ENCODE measurements at regions not wholly inside any gene's neighbourhood (a gene's known extent, or its start where the extent isn't known, plus 50 kb on each side); places are given as distances from the start of the nearest gene placed in this dataset.

GRCh38 chr6:165173484-165173883, 135.9 kb downstream of the C6orf118 start:
- H3K9me3 ChIP-seq: peaks cover 0 to 8% of the 10 kb centered on the region in 2 donors
- H3K27ac ChIP-seq: no peak overlapping the region
- intact Hi-C loops (cut with DNase I): no loop called here
- H3K4me3 ChIP-seq: no peak overlapping the region
- DNase-seq (no peak), ATAC-seq (no peak)
- no peaks in the 10 kb centered on the region for H3K4me1 ChIP-seq
- no peaks in the 10 kb centered on the region for H3K36me3 ChIP-seq
- H3K27me3 ChIP-seq: no peaks in the 10 kb centered on the region
- TF ChIP-seq CTCF (IDR thresholded peaks at IDR 0.05): no peak

- intact Hi-C loops (cut with DNase I): no loop called here
These were observed 141.5 kb downstream of the C6orf118 start for GRCh38 chr6:165167861-165168260.

GRCh38 chr6:165167311-165167710, 142.1 kb downstream of the C6orf118 start:
- H3K4me3 ChIP-seq: no peak overlapping the region
- no peak for TF ChIP-seq CTCF (IDR thresholded peaks at IDR 0.05)
- H3K9me3 ChIP-seq: peaks cover 0 to 21% of the 10 kb centered on the region in 2 donors
- no peaks in the 10 kb centered on the region for H3K4me1 ChIP-seq
- DNase-seq (no peak), ATAC-seq (no peak)
- no peak overlapping the region for H3K27ac ChIP-seq
- H3K36me3 ChIP-seq: no peaks in the 10 kb centered on the region
- no peaks in the 10 kb centered on the region for H3K27me3 ChIP-seq
- intact Hi-C loops (cut with DNase I): no loop called here

More at GRCh38 chr6:165167861-165168260, 141.5 kb downstream of the C6orf118 start:
- Histone ChIP-seq H3K9me3 (peaks cover 0 to 15% of the 10 kb centered on the region in 2 donors), H3K4me1 (no peaks in the 10 kb centered on the region), H3K27me3 (no peaks in the 10 kb centered on the region), H3K4me3 (no peak overlapping the region), H3K36me3 (no peaks in the 10 kb centered on the region), H3K27ac (no peak overlapping the region)
- ATAC-seq (no peak), DNase-seq (no peak)
- TF ChIP-seq CTCF (IDR thresholded peaks at IDR 0.05): no peak

- no peak overlapping the region for H3K27ac ChIP-seq
- no peaks in the 10 kb centered on the region for H3K36me3 ChIP-seq
- intact Hi-C loops (cut with DNase I): no loop called here
- no peak for TF ChIP-seq CTCF (IDR thresholded peaks at IDR 0.05)
- peaks cover 0 to 30% of the 10 kb centered on the region in 2 donors for H3K9me3 ChIP-seq
- no peak for DNase-seq
- H3K27me3 ChIP-seq: no peaks in the 10 kb centered on the region
- H3K4me3 ChIP-seq: no peak overlapping the region
- ATAC-seq: no peak
- H3K4me1 ChIP-seq: no peaks in the 10 kb centered on the region
These were observed 145.9 kb downstream of the C6orf118 start for GRCh38 chr6:165163519-165163918.

- ATAC-seq: no peak
- no peaks in the 10 kb centered on the region for H3K36me3 ChIP-seq
- no peak for TF ChIP-seq CTCF (IDR thresholded peaks at IDR 0.05)
These were observed 149.9 kb downstream of the C6orf118 start for GRCh38 chr6:165159460-165159859.

More at GRCh38 chr6:165159460-165159859, 149.9 kb downstream of the C6orf118 start:
- H3K4me1 ChIP-seq: no peaks in the 10 kb centered on the region
- H3K27ac ChIP-seq: no peak overlapping the region
- intact Hi-C loops (cut with DNase I): no loop called here
- H3K27me3 ChIP-seq: no peaks in the 10 kb centered on the region
- H3K9me3 ChIP-seq: peaks cover 0 to 34% of the 10 kb centered on the region in 2 donors
- no peak overlapping the region for H3K4me3 ChIP-seq
- no peak for DNase-seq
